ENCODE measurements at regions not wholly inside any gene's neighbourhood (a gene's known extent, or its start where the extent isn't known, plus 50 kb on each side); places are given as distances from the start of the nearest gene placed in this dataset.
A peak's percentile ranks its signal among the peaks of the same experiment; 100 is the strongest.

- intact Hi-C loops (cut with DNase I): no loop called here
- Histone ChIP-seq H3K27ac (ENCODE audit: low read length) (no peak overlapping the region), H3K4me1 (ENCODE audit: control insufficient read depth, insufficient read depth, low read length) (peaks cover 5% of the 10 kb centered on the region), H3K9me3 (ENCODE audit: control insufficient read depth, low read length) (no peaks in the 10 kb centered on the region), H3K27me3 (ENCODE audit: control insufficient read depth, insufficient read depth) (no peaks in the 10 kb centered on the region), H3K4me3 (ENCODE audit: low read length) (no peak overlapping the region)
- DNase-seq (no peak), ATAC-seq (no peak)
- 68% methylated on average over 2 of the region's 2 CpGs for WGBS
Measured at GRCh38 chr1:229104654-229105053, 166.3 kb upstream of the RAB4A start.

- Histone ChIP-seq H3K4me1 (ENCODE audit: control insufficient read depth, insufficient read depth, low read length) (peaks cover 5% of the 10 kb centered on the region), H3K9me3 (ENCODE audit: control insufficient read depth, low read length) (no peaks in the 10 kb centered on the region), H3K27ac (ENCODE audit: low read length) (no peak overlapping the region), H3K4me3 (ENCODE audit: low read length) (no peak overlapping the region), H3K27me3 (ENCODE audit: control insufficient read depth, insufficient read depth) (no peaks in the 10 kb centered on the region)
- peak in 1 of 2 donors; percentile 40 for ATAC-seq
- intact Hi-C loops (cut with DNase I): no loop called here
- 61% methylated on average over 3 of the region's 3 CpGs for WGBS
- peak in 1 of 3 donors; percentile 76 for DNase-seq
Measured at GRCh38 chr1:229105109-229105508, 165.8 kb upstream of the RAB4A start.

- no peaks in the 10 kb centered on the region for H3K9me3 ChIP-seq (ENCODE audit: control insufficient read depth, low read length)
- ATAC-seq: no peak
- peaks cover 5% of the 10 kb centered on the region for H3K4me1 ChIP-seq (ENCODE audit: control insufficient read depth, insufficient read depth, low read length)
- 88% methylated on average over 11 of the region's 11 CpGs for WGBS
- H3K4me3 ChIP-seq (ENCODE audit: low read length): no peak overlapping the region
- DNase-seq: peak in 1 of 3 donors; percentile 43
- no peak overlapping the region for H3K27ac ChIP-seq (ENCODE audit: low read length)
- intact Hi-C loops (cut with DNase I): no loop called here
- H3K27me3 ChIP-seq (ENCODE audit: control insufficient read depth, insufficient read depth): no peaks in the 10 kb centered on the region
Measured at GRCh38 chr1:229105822-229106525, 164.9 kb upstream of the RAB4A start.

GRCh38 chr1:229106526-229107125 is 164.3 kb upstream of the RAB4A start:
- H3K4me3 ChIP-seq (ENCODE audit: low read length): no peak overlapping the region
- peaks cover 5% of the 10 kb centered on the region for H3K4me1 ChIP-seq (ENCODE audit: control insufficient read depth, insufficient read depth, low read length)
- DNase-seq: peak in 1 of 3 donors; percentile 38
- ATAC-seq: no peak
- 84% methylated on average over 7 of the region's 7 CpGs for WGBS
- no peak overlapping the region for H3K27ac ChIP-seq (ENCODE audit: low read length)
- no peaks in the 10 kb centered on the region for H3K9me3 ChIP-seq (ENCODE audit: control insufficient read depth, low read length)
- intact Hi-C loops (cut with DNase I): no loop called here
- no peaks in the 10 kb centered on the region for H3K27me3 ChIP-seq (ENCODE audit: control insufficient read depth, insufficient read depth)

- H3K4me1 ChIP-seq (ENCODE audit: control insufficient read depth, insufficient read depth, low read length): peaks cover 5% of the 10 kb centered on the region
- H3K27ac ChIP-seq (ENCODE audit: low read length): no peak overlapping the region
- H3K4me3 ChIP-seq (ENCODE audit: low read length): no peak overlapping the region
- no peak for DNase-seq
- ATAC-seq: peak in 1 of 2 donors; percentile 51
- WGBS: 88% methylated on average over 6 of the region's 6 CpGs
- intact Hi-C loops (cut with DNase I): no loop called here
- H3K9me3 ChIP-seq (ENCODE audit: control insufficient read depth, low read length): no peaks in the 10 kb centered on the region
- H3K27me3 ChIP-seq (ENCODE audit: control insufficient read depth, insufficient read depth): no peaks in the 10 kb centered on the region
Measured at GRCh38 chr1:229107304-229107815, 163.6 kb upstream of the RAB4A start.

- Histone ChIP-seq H3K27ac (ENCODE audit: low read length) (no peak overlapping the region), H3K4me1 (ENCODE audit: control insufficient read depth, insufficient read depth, low read length) (peaks cover 5% of the 10 kb centered on the region), H3K9me3 (ENCODE audit: control insufficient read depth, low read length) (no peaks in the 10 kb centered on the region), H3K4me3 (ENCODE audit: low read length) (no peak overlapping the region), H3K27me3 (ENCODE audit: control insufficient read depth, insufficient read depth) (no peaks in the 10 kb centered on the region)
- ATAC-seq (no peak), DNase-seq (no peak)
- 88% methylated on average over 2 of the region's 2 CpGs for WGBS
- intact Hi-C loops (cut with DNase I): no loop called here
Measured at GRCh38 chr1:229107972-229108371, 162.9 kb upstream of the RAB4A start.

- H3K9me3 ChIP-seq (ENCODE audit: control insufficient read depth, low read length): no peaks in the 10 kb centered on the region
- WGBS: 78% methylated on average over 10 of the region's 10 CpGs
- H3K27me3 ChIP-seq (ENCODE audit: control insufficient read depth, insufficient read depth): no peaks in the 10 kb centered on the region
- intact Hi-C loops (cut with DNase I): no loop called here
- peak in 1 of 3 donors; percentile 37 for DNase-seq
- no peak overlapping the region for H3K27ac ChIP-seq (ENCODE audit: low read length)
- H3K4me3 ChIP-seq (ENCODE audit: low read length): no peak overlapping the region
- peaks cover 5% of the 10 kb centered on the region for H3K4me1 ChIP-seq (ENCODE audit: control insufficient read depth, insufficient read depth, low read length)
- ATAC-seq: peak; percentile 40 to 51
Measured at GRCh38 chr1:229108598-229109201, 162.2 kb upstream of the RAB4A start.

- Histone ChIP-seq H3K27me3 (ENCODE audit: control insufficient read depth, insufficient read depth) (no peaks in the 10 kb centered on the region), H3K27ac (ENCODE audit: low read length) (no peak overlapping the region), H3K9me3 (ENCODE audit: control insufficient read depth, low read length) (no peaks in the 10 kb centered on the region), H3K4me1 (ENCODE audit: control insufficient read depth, insufficient read depth, low read length) (peaks cover 5% of the 10 kb centered on the region), H3K4me3 (ENCODE audit: low read length) (no peak overlapping the region)
- 59% methylated on average over 5 of the region's 5 CpGs for WGBS
- ATAC-seq (peak; percentile 58 to 75), DNase-seq (peak; percentile 55 to 84 (median 64))
- intact Hi-C loops (cut with DNase I): no loop called here
Measured at GRCh38 chr1:229109320-229109761, 161.6 kb upstream of the RAB4A start.

- no peaks in the 10 kb centered on the region for H3K9me3 ChIP-seq (ENCODE audit: control insufficient read depth, low read length)
- no peak for DNase-seq
- WGBS: 88% methylated on average over 1 of the region's 1 CpG
- intact Hi-C loops (cut with DNase I): no loop called here
- ATAC-seq: no peak
- no peak overlapping the region for H3K4me3 ChIP-seq (ENCODE audit: low read length)
- H3K27me3 ChIP-seq (ENCODE audit: control insufficient read depth, insufficient read depth): no peaks in the 10 kb centered on the region
- no peak overlapping the region for H3K27ac ChIP-seq (ENCODE audit: low read length)
- H3K4me1 ChIP-seq (ENCODE audit: control insufficient read depth, insufficient read depth, low read length): peaks cover 5% of the 10 kb centered on the region
Measured at GRCh38 chr1:229110986-229111385, 159.9 kb upstream of the RAB4A start.

- no peak overlapping the region for H3K4me3 ChIP-seq (ENCODE audit: low read length)
- intact Hi-C loops (cut with DNase I): no loop called here
- no peak for ATAC-seq
- H3K9me3 ChIP-seq (ENCODE audit: control insufficient read depth, low read length): no peaks in the 10 kb centered on the region
- peak in 1 of 3 donors; percentile 37 for DNase-seq
- no peak overlapping the region for H3K27ac ChIP-seq (ENCODE audit: low read length)
- peaks cover 5% of the 10 kb centered on the region for H3K4me1 ChIP-seq (ENCODE audit: control insufficient read depth, insufficient read depth, low read length)
- 78% methylated on average over 6 of the region's 6 CpGs for WGBS
- no peaks in the 10 kb centered on the region for H3K27me3 ChIP-seq (ENCODE audit: control insufficient read depth, insufficient read depth)
Measured at GRCh38 chr1:229111703-229112319, 159.1 kb upstream of the RAB4A start.

Data from right cardiac atrium (tissue), 5 donors.